ENCODE measurements at regions not wholly inside any gene's neighbourhood (a gene's known extent, or its start where the extent isn't known, plus 50 kb on each side); places are given as distances from the start of the nearest gene placed in this dataset.

- peaks cover 0 to 8% of the 10 kb centered on the region in 2 experiments for H3K9me3 ChIP-seq (ENCODE audit: control insufficient read depth in 1 of 2, insufficient read depth in 1 of 2, low read length in 2 of 2)
- H3K27ac Mint-ChIP-seq: no peak overlapping the region
- no peak for TF ChIP-seq CTCF (IDR thresholded peaks at IDR 0.05)
- H3K36me3 ChIP-seq (ENCODE audit: insufficient read depth, low read length): no peaks in the 10 kb centered on the region
- H3K4me1 ChIP-seq (ENCODE audit: insufficient read depth, low read length): no peaks in the 10 kb centered on the region
- DNase-seq (no peak), ATAC-seq (ENCODE audit: poor library complexity) (no peak)
- no peaks in the 10 kb centered on the region for H3K36me3 Mint-ChIP-seq (ENCODE audit: low read depth)
- intact Hi-C loops (cut with DNase I, micrococcal nuclease): no loop called here
- H3K4me3 ChIP-seq (ENCODE audit: low read length): no peak overlapping the region
- no peak overlapping the region for H3K27ac ChIP-seq (ENCODE audit: low read depth in 1 of 2, low read length in 2 of 2)
- H3K9me3 Mint-ChIP-seq: peaks cover 3% of the 10 kb centered on the region
- H3K4me3 Mint-ChIP-seq: no peak overlapping the region
- no peaks in the 10 kb centered on the region for H3K27me3 ChIP-seq (ENCODE audit: control insufficient read depth in 1 of 2, insufficient read depth in 2 of 2, low read length in 2 of 2)
- H3K27me3 Mint-ChIP-seq: no peaks in the 10 kb centered on the region
- POLR2A ChIA-PET: no interaction called here
- CTCF ChIA-PET: no interaction called here
- no peaks in the 10 kb centered on the region for H3K4me1 Mint-ChIP-seq (ENCODE audit: low read depth)
Measured at GRCh38 chr2:2839782-2840531, 508.9 kb upstream of the MYT1L start.

DNA sequence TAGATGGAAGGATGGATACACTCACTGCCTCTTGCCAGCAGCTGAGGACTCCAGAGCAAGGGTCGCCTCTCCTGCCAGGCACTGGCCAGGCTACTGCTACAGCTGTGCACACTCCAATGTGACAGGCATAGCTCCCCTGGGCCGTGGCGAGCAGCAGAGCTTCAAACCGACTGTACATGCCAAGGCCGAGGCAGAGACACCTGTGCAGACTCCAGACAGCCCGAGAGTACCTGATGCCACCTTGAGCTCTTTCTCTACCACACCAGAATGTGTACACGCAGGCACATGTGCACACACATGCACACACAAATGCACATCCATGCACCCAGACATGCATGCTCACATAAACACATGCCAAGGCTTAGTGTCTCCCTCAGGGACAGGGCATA, 508.3 kb upstream of the MYT1L start:
- Mint-ChIP-seq H3K27ac (no peak overlapping the region), H3K27me3 (no peaks in the 10 kb centered on the region)
- DNase-seq: no peak

DNA sequence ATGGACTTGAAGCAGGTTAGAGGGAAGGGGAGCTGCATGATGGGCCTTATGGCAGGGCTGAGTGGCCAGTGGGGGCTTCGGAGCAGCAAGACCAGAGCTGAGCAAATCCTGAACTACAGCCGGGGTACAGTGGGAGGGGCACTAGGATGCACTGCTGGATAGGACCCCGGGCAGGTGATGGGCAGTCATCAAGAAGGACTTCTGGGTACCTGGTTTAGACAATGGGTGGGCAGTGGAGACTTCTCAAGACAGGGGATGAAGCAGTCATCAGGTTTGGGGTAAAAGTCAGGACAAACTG, 507.4 kb upstream of the MYT1L start:
- Histone ChIP-seq H3K36me3 (ENCODE audit: insufficient read depth, low read length) (no peaks in the 10 kb centered on the region), H3K9me3 (ENCODE audit: control insufficient read depth in 1 of 2, insufficient read depth in 1 of 2, low read length in 2 of 2) (peaks cover 0 to 13% of the 10 kb centered on the region in 2 experiments), H3K27ac (ENCODE audit: low read depth in 1 of 2, low read length in 2 of 2) (no peak overlapping the region), H3K4me3 (ENCODE audit: low read length) (no peak overlapping the region), H3K4me1 (ENCODE audit: insufficient read depth, low read length) (no peaks in the 10 kb centered on the region), H3K27me3 (ENCODE audit: control insufficient read depth in 1 of 2, insufficient read depth in 2 of 2, low read length in 2 of 2) (no peaks in the 10 kb centered on the region)
- no peak overlapping the region for H3K4me3 Mint-ChIP-seq
- no peaks in the 10 kb centered on the region for H3K4me1 Mint-ChIP-seq (ENCODE audit: low read depth)
- ChIA-PET CTCF (no interaction called here), POLR2A (no interaction called here)
- intact Hi-C loops (cut with DNase I, micrococcal nuclease): no loop called here
- no peak for ATAC-seq (ENCODE audit: poor library complexity)
- TF ChIP-seq CTCF (IDR thresholded peaks at IDR 0.05): no peak
- H3K27me3 Mint-ChIP-seq: no peaks in the 10 kb centered on the region
- no peak for DNase-seq
- peaks cover 3% of the 10 kb centered on the region for H3K9me3 Mint-ChIP-seq
- no peak overlapping the region for H3K27ac Mint-ChIP-seq
- H3K36me3 Mint-ChIP-seq (ENCODE audit: low read depth): no peaks in the 10 kb centered on the region

More for the DNA sequence above, 508.3 kb upstream of the MYT1L start:
- CTCF ChIA-PET: no interaction called here
- Histone ChIP-seq H3K27ac (ENCODE audit: low read depth in 1 of 2, low read length in 2 of 2) (no peak overlapping the region), H3K4me3 (ENCODE audit: low read length) (no peak overlapping the region), H3K4me1 (ENCODE audit: insufficient read depth, low read length) (no peaks in the 10 kb centered on the region), H3K9me3 (ENCODE audit: control insufficient read depth in 1 of 2, insufficient read depth in 1 of 2, low read length in 2 of 2) (peaks cover 0 to 13% of the 10 kb centered on the region in 2 experiments), H3K27me3 (ENCODE audit: control insufficient read depth in 1 of 2, insufficient read depth in 2 of 2, low read length in 2 of 2) (no peaks in the 10 kb centered on the region), H3K36me3 (ENCODE audit: insufficient read depth, low read length) (no peaks in the 10 kb centered on the region)
- TF ChIP-seq CTCF (IDR thresholded peaks at IDR 0.05): no peak
- Mint-ChIP-seq H3K4me1 (ENCODE audit: low read depth) (no peaks in the 10 kb centered on the region), H3K36me3 (ENCODE audit: low read depth) (no peaks in the 10 kb centered on the region), H3K9me3 (peaks cover 3% of the 10 kb centered on the region), H3K4me3 (no peak overlapping the region)
- no peak for ATAC-seq (ENCODE audit: poor library complexity)
- POLR2A ChIA-PET: no interaction called here
- intact Hi-C loops (cut with DNase I, micrococcal nuclease): no loop called here

All from CD4-positive, alpha-beta T cell (primary cell).